Testis (tissue), 2 donors: ENCODE measurements at regions not wholly inside any gene's neighbourhood (a gene's known extent, or its start where the extent isn't known, plus 50 kb on each side); places are given as distances from the start of the nearest gene placed in this dataset.

Source experiments
- CTCF ChIP-seq, 3 experiments: fragments of 450-650 bp in 2 of 3; fragments of 200-600 bp in 1 of 3; sonication (generic) in 1 of 3; IDR thresholded peaks; one replicate each; pipeline ENCODE4 v1.5.1; 2016 to 2019; ENCODE audit warnings: antibody characterized with exemption in 3 of 3, mild to moderate bottlenecking in 2 of 3, moderate library complexity in 1 of 3
- POLR2A ChIP-seq: fragments of 450-650 bp; IDR thresholded peaks from one replicate; pipeline ENCODE4 v1.6.1; 2017; ENCODE audit warnings: antibody characterized with exemption, mild to moderate bottlenecking, moderate library complexity

GRCh38 chr9:108547411-108548135, 308.2 kb downstream of the ACTL7B start:
- TF ChIP-seq CTCF (IDR thresholded peaks at IDR 0.05) (no peak), POLR2A (no peak)
